GM23338 (cell line): ENCODE measurements at regions not wholly inside any gene's neighbourhood (a gene's known extent, or its start where the extent isn't known, plus 50 kb on each side); places are given as distances from the start of the nearest gene placed in this dataset.

Experiments
- ATAC-seq: fragments of 200-7000 bp; cut with Tn5 transposase; 3 replicates; pipeline ENCODE4 v1.9.1; 2020
- DNase-seq: peaks from one replicate; pipeline ENCODE4 v3.0.0-alpha.2; 2015; ENCODE audit warnings: low spot score
- H2AFZ ChIP-seq: fragments of 200-600 bp; sonication (generic); 2 replicates; pipeline ENCODE4 v1.8.0; 2016; ENCODE audit warnings: antibody characterized with exemption, mild to moderate bottlenecking, moderate library complexity
- H3F3A ChIP-seq: fragments of 200-600 bp; sonication (generic); replicated peaks from 2 replicates; pipeline ENCODE4 v1.8.0; 2017; ENCODE audit warnings: antibody characterized with exemption, mixed run types, low read depth
- H3K27ac ChIP-seq: fragments of 200-600 bp; sonication (generic); 2 replicates; pipeline ENCODE4 v1.6.1; 2016; ENCODE audit warnings: low read depth
- H3K27me3 ChIP-seq: fragments of 200-600 bp; sonication (generic); 2 replicates; pipeline ENCODE4 v1.8.0; 2016; ENCODE audit warnings: mild to moderate bottlenecking, mixed run types, moderate library complexity; ENCODE audit not compliant: insufficient read depth
- H3K36me3 ChIP-seq: fragments of 200-600 bp; sonication (generic); 2 replicates; pipeline ENCODE4 v1.8.0; 2016; ENCODE audit warnings: mild to moderate bottlenecking; ENCODE audit not compliant: insufficient read depth
- H3K4me1 ChIP-seq: fragments of 200-600 bp; sonication (generic); 2 replicates; pipeline ENCODE4 v1.8.0; 2016; ENCODE audit warnings: mild to moderate bottlenecking, moderate library complexity; ENCODE audit not compliant: insufficient read depth
- H3K4me2 ChIP-seq: fragments of 200-600 bp; sonication (generic); 2 replicates; pipeline ENCODE4 v1.7.1; 2017; ENCODE audit warnings: mixed run types
- H3K4me3 ChIP-seq: fragments of 200-600 bp; sonication (generic); 2 replicates; pipeline ENCODE4 v1.6.1; 2016; ENCODE audit warnings: mixed run types
- H3K79me2 ChIP-seq: fragments of 200-600 bp; sonication (generic); replicated peaks from 2 replicates; pipeline ENCODE4 v1.8.0; 2017; ENCODE audit warnings: mild to moderate bottlenecking; ENCODE audit not compliant: insufficient read depth
- H3K9me2 ChIP-seq: fragments of 200-600 bp; sonication (generic); 2 replicates; pipeline ENCODE4 v1.8.0; 2017; ENCODE audit not compliant: insufficient read depth
- H4K20me1 ChIP-seq: fragments of 200-600 bp; sonication (generic); replicated peaks from 2 replicates; pipeline ENCODE4 v1.8.0; 2017; ENCODE audit warnings: mild to moderate bottlenecking; ENCODE audit not compliant: insufficient read depth
- H3K27ac Mint-ChIP-seq: 2 replicates; pipeline ENCODE4 v1.8.0; 2020; ENCODE audit warnings: inconsistent platforms, mild to moderate bottlenecking, moderate library complexity, mixed read lengths
- H3K27me3 Mint-ChIP-seq: 3 replicates; pipeline ENCODE4 v1.8.0; 2022; ENCODE audit warnings: low read depth, mild to moderate bottlenecking, moderate library complexity, mixed read lengths, inconsistent platforms; ENCODE audit not compliant: insufficient read depth, poor library complexity
- H3K36me3 Mint-ChIP-seq: 3 replicates; pipeline ENCODE4 v1.8.0; 2021; ENCODE audit warnings: low read depth, mild to moderate bottlenecking, inconsistent platforms, moderate library complexity, mixed read lengths
- H3K4me1 Mint-ChIP-seq: 3 replicates; pipeline ENCODE4 v1.8.0; 2020; ENCODE audit warnings: mild to moderate bottlenecking, inconsistent platforms, mixed read lengths
- H3K4me3 Mint-ChIP-seq: 3 replicates; pipeline ENCODE4 v1.8.0; 2021; ENCODE audit warnings: moderate library complexity, mild to moderate bottlenecking, inconsistent platforms, mixed read lengths
- H3K9me3 Mint-ChIP-seq: 3 replicates; pipeline ENCODE4 v1.8.0; 2020; ENCODE audit warnings: moderate library complexity, mild to moderate bottlenecking, inconsistent platforms, mixed read lengths
- CREB1 ChIP-seq: fragments of 250-450 bp; sonication (Bioruptor Pico); IDR thresholded peaks from 2 replicates; pipeline ENCODE4 v1.5.0; 2020; ENCODE audit warnings: low read depth, mild to moderate bottlenecking, moderate library complexity
- ETS1 ChIP-seq: IDR thresholded peaks from 2 replicates; pipeline ENCODE4 v1.6.1; 2016; ENCODE audit warnings: antibody characterized with exemption
- EZH2 ChIP-seq: fragments of 200-600 bp; sonication (generic); IDR thresholded peaks from one replicate; pipeline ENCODE4 v1.8.0; 2017; ENCODE audit warnings: antibody characterized with exemption, mild to moderate bottlenecking, low read depth; ENCODE audit not compliant: unreplicated experiment
- EZH2phosphoT487 ChIP-seq: fragments of 200-600 bp; sonication (generic); IDR thresholded peaks from one replicate; pipeline ENCODE4 v1.8.1; 2018; ENCODE audit warnings: antibody characterized with exemption; ENCODE audit not compliant: unreplicated experiment
- JUNB ChIP-seq: IDR thresholded peaks from one replicate; pipeline ENCODE4 v1.6.1; 2016; ENCODE audit warnings: antibody characterized with exemption; ENCODE audit not compliant: unreplicated experiment
- NANOG ChIP-seq: IDR thresholded peaks from 2 replicates; pipeline ENCODE4 v1.6.1; 2016; ENCODE audit warnings: antibody characterized with exemption, borderline replicate concordance
- POLR2AphosphoS5 ChIP-seq: IDR thresholded peaks from 2 replicates; pipeline ENCODE4 v1.6.1; 2016; ENCODE audit warnings: antibody characterized with exemption, low read depth
- STAT1 ChIP-seq: IDR thresholded peaks from one replicate; pipeline ENCODE4 v1.6.1; 2016; ENCODE audit warnings: antibody characterized with exemption; ENCODE audit not compliant: unreplicated experiment
- ZNF114 ChIP-seq: fragments of 250-450 bp; sonication (Bioruptor Pico); IDR thresholded peaks from 2 replicates; pipeline ENCODE4 v1.5.0; 2020; ENCODE audit warnings: mild to moderate bottlenecking, moderate library complexity
- ZNF331 ChIP-seq: fragments of 250-450 bp; sonication (Bioruptor Pico); IDR thresholded peaks from 2 replicates; pipeline ENCODE4 v1.5.0; 2020; ENCODE audit warnings: low read depth, mild to moderate bottlenecking, moderate library complexity
- ZNF462 ChIP-seq: fragments of 250-450 bp; sonication (Bioruptor Pico); IDR thresholded peaks from 2 replicates; pipeline ENCODE4 v1.5.0; 2020; ENCODE audit warnings: mild to moderate bottlenecking, moderate library complexity
- TF ChIP-seq, protein P1 (sequence below), 2 experiments: fragments of 200-600 bp in 1 of 2; sonication (generic) in 1 of 2; conservative IDR thresholded peaks; 2 replicates each; pipeline versions ENCODE4 v1.5.1 to v1.6.1; 2016 to 2017; ENCODE audit warnings: antibody characterized with exemption in 2 of 2, low read depth in 2 of 2, mild to moderate bottlenecking in 2 of 2, moderate library complexity in 1 of 2
- TF ChIP-seq, protein P2 (sequence below): IDR thresholded peaks from one replicate; pipeline ENCODE4 v1.6.1; 2018; ENCODE audit warnings: antibody characterized with exemption; ENCODE audit not compliant: unreplicated experiment

DNA sequence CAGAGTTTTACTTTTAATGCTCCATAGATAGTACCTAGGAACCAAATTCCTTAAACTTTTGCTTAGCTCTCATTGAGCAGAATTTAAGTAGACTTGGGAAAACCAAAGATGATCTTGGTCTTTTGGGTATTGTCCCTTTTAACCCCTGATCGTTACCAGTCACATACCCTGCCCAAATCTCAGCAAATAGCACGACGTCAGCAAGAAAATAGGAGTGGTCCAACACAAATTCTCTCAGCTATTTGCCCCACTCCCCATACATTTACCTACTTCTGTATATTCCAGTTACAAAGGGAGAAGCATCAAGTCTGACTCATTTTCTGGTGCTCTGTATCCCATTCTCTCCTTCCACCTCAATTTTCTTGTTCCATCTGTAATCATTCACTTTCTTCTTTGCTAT lies 387.3 kb downstream of the CCDC85A start:
- no peak overlapping the region for H3K4me3 Mint-ChIP-seq
- no peaks in the 10 kb centered on the region for H3K36me3 ChIP-seq
- no peaks in the 10 kb centered on the region for H3F3A ChIP-seq
- no peaks in the 10 kb centered on the region for H3K4me1 Mint-ChIP-seq
- no peak overlapping the region for H3K27ac ChIP-seq
- TF ChIP-seq, protein P1, sequence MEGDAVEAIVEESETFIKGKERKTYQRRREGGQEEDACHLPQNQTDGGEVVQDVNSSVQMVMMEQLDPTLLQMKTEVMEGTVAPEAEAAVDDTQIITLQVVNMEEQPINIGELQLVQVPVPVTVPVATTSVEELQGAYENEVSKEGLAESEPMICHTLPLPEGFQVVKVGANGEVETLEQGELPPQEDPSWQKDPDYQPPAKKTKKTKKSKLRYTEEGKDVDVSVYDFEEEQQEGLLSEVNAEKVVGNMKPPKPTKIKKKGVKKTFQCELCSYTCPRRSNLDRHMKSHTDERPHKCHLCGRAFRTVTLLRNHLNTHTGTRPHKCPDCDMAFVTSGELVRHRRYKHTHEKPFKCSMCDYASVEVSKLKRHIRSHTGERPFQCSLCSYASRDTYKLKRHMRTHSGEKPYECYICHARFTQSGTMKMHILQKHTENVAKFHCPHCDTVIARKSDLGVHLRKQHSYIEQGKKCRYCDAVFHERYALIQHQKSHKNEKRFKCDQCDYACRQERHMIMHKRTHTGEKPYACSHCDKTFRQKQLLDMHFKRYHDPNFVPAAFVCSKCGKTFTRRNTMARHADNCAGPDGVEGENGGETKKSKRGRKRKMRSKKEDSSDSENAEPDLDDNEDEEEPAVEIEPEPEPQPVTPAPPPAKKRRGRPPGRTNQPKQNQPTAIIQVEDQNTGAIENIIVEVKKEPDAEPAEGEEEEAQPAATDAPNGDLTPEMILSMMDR (conservative IDR thresholded peaks at IDR 0.05; ENCODE audit: low read depth in 2 of 2): no peak
- no peak for TF ChIP-seq POLR2AphosphoS5
- TF ChIP-seq NANOG: no peak
- TF ChIP-seq EZH2: no peak
- TF ChIP-seq STAT1: no peak
- no peak for TF ChIP-seq CREB1 (CRISPR knock-in tag)
- no peak for TF ChIP-seq ZNF462
- TF ChIP-seq ETS1: no peak
- no peak for TF ChIP-seq ZNF331 (CRISPR knock-in tag)
- TF ChIP-seq ZNF114 (CRISPR knock-in tag): no peak
- no peak for TF ChIP-seq JUNB
- TF ChIP-seq, protein P2, sequence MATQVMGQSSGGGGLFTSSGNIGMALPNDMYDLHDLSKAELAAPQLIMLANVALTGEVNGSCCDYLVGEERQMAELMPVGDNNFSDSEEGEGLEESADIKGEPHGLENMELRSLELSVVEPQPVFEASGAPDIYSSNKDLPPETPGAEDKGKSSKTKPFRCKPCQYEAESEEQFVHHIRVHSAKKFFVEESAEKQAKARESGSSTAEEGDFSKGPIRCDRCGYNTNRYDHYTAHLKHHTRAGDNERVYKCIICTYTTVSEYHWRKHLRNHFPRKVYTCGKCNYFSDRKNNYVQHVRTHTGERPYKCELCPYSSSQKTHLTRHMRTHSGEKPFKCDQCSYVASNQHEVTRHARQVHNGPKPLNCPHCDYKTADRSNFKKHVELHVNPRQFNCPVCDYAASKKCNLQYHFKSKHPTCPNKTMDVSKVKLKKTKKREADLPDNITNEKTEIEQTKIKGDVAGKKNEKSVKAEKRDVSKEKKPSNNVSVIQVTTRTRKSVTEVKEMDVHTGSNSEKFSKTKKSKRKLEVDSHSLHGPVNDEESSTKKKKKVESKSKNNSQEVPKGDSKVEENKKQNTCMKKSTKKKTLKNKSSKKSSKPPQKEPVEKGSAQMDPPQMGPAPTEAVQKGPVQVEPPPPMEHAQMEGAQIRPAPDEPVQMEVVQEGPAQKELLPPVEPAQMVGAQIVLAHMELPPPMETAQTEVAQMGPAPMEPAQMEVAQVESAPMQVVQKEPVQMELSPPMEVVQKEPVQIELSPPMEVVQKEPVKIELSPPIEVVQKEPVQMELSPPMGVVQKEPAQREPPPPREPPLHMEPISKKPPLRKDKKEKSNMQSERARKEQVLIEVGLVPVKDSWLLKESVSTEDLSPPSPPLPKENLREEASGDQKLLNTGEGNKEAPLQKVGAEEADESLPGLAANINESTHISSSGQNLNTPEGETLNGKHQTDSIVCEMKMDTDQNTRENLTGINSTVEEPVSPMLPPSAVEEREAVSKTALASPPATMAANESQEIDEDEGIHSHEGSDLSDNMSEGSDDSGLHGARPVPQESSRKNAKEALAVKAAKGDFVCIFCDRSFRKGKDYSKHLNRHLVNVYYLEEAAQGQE: no peak
- no peak for TF ChIP-seq EZH2phosphoT487
- no peaks in the 10 kb centered on the region for H3K4me1 ChIP-seq
- ATAC-seq (no peak), DNase-seq (no peak)
- no peaks in the 10 kb centered on the region for H3K79me2 ChIP-seq
- H4K20me1 ChIP-seq: no peaks in the 10 kb centered on the region
- no peaks in the 10 kb centered on the region for H3K27me3 ChIP-seq
- no peaks in the 10 kb centered on the region for H3K36me3 Mint-ChIP-seq
- H2AFZ ChIP-seq: no peak overlapping the region
- H3K27ac Mint-ChIP-seq: no peak overlapping the region
- H3K27me3 Mint-ChIP-seq: no peaks in the 10 kb centered on the region
- H3K4me2 ChIP-seq: no peak overlapping the region
- no peak overlapping the region for H3K4me3 ChIP-seq
- no peaks in the 10 kb centered on the region for H3K9me2 ChIP-seq
- no peaks in the 10 kb centered on the region; the same call in 2 of the 3 replicates for H3K9me3 Mint-ChIP-seq
